ENCODE measurements at regions not wholly inside any gene's neighbourhood (a gene's known extent, or its start where the extent isn't known, plus 50 kb on each side); places are given as distances from the start of the nearest gene placed in this dataset.

DNA sequence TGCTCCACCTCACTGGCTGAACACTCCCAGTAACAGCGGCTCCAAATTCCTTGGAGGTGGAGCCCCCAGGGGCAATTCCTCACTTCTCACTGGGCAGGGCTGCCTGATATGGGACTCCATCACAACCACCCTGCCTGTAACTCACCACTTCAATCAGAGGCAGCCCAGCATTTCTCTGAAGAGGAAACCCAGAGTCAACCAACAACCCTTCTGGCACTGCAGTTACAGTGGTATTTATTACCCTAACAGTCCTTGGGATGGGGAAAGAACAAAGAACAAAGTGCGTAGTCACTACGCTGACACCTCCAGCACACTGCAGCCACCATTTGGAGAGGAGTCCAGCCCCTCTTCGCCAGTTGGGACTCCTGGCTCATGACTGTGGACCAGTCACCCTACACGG, 85.7 kb upstream of the GALNT13 start:
- Histone ChIP-seq H3K4me1 (ENCODE audit: control insufficient read depth, insufficient read depth, low read length) (no peaks in the 10 kb centered on the region), H3K9me3 (replicated peaks; ENCODE audit: control insufficient read depth, low read depth, low read length) (peaks cover 26% of the 10 kb centered on the region), H3K27ac (ENCODE audit: low read length) (no peak overlapping the region), H3K36me3 (ENCODE audit: control insufficient read depth, insufficient read depth, low read length) (no peaks in the 10 kb centered on the region), H3K4me3 (ENCODE audit: low read length) (no peak overlapping the region), H3K27me3 (ENCODE audit: control insufficient read depth, insufficient read depth, low read length) (no peaks in the 10 kb centered on the region)
- no peak for DNase-seq
- WGBS (ENCODE audit: insufficient coverage) = 71% methylated on average over 5 of the region's 5 CpGs

DNA sequence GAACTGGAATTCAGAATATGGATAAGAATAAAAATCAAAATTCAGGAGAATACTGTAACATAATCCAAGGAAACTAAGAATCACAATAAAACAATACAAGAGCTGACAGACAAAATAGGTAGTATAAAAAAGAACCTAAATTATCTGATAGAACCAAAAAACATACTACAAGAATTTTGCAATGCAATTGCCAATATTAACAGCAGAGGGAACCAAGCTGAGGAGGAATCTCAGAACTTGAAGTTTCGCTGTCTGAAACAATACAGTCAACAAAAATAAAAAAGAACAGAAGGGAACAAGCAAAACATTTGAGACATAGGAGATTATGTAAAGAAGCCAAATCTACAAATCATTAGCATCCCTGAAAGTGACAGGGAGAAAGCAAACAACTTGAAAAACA, 84.1 kb upstream of the GALNT13 start:
- no CpG with 5 or more reads among the region's 1 CpG for WGBS (ENCODE audit: insufficient coverage)
- H3K9me3 ChIP-seq (replicated peaks; ENCODE audit: control insufficient read depth, low read depth, low read length) = peaks cover 26% of the 10 kb centered on the region

DNA sequence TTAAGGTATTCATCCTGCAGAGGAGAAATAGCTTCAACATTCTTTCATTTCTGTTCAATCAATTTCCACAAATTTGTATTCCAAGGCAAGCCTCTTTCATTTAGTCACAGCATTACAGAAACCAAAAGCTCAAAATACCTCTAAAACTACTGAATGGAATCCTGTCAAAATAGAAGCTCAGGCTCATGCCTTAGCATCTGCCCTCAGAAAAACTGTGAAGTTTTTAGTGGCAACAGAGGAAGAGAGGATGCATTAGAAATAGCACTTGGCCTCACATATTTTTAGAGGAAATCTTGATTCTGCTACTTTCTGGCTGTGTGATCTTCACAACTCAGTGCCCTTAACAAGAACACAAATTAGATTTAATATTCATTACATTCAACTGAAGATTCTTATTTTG, 69.1 kb upstream of the GALNT13 start:
- H3K27me3 ChIP-seq (ENCODE audit: control insufficient read depth, insufficient read depth, low read length) = no peaks in the 10 kb centered on the region
- H3K36me3 ChIP-seq (ENCODE audit: control insufficient read depth, insufficient read depth, low read length) = no peaks in the 10 kb centered on the region
- H3K4me3 ChIP-seq (ENCODE audit: low read length) = no peak overlapping the region
- H3K4me1 ChIP-seq (ENCODE audit: control insufficient read depth, insufficient read depth, low read length) = no peaks in the 10 kb centered on the region
- no peaks in the 10 kb centered on the region for H3K9me3 ChIP-seq (replicated peaks; ENCODE audit: control insufficient read depth, low read depth, low read length)
- H3K27ac ChIP-seq (ENCODE audit: low read length) = no peak overlapping the region
- no peak for DNase-seq

More for the DNA sequence above, 84.1 kb upstream of the GALNT13 start:
- no peaks in the 10 kb centered on the region for H3K36me3 ChIP-seq (ENCODE audit: control insufficient read depth, insufficient read depth, low read length)
- no peaks in the 10 kb centered on the region for H3K27me3 ChIP-seq (ENCODE audit: control insufficient read depth, insufficient read depth, low read length)
- no peaks in the 10 kb centered on the region for H3K4me1 ChIP-seq (ENCODE audit: control insufficient read depth, insufficient read depth, low read length)
- no peak overlapping the region for H3K27ac ChIP-seq (ENCODE audit: low read length)
- no peak for DNase-seq
- no peak overlapping the region for H3K4me3 ChIP-seq (ENCODE audit: low read length)

DNA sequence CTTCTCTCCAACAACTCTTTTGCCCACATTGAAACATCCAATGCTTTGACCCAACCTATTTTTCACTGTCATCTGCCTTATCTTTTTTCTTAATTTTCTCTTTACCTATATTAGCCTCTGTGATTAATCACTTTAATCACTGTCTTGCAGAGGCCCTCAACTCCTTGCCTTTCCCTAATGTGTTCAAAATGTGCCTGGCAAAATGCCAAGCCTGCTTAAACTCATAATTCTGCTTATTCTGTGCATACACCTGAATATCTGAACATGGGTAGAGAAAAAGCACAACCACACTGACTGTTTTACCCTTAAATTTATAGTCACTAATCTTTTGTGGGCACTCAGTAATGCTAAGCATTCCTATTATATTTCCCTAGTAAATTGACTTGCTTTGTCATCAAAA, 63.0 kb upstream of the GALNT13 start:
- H3K36me3 ChIP-seq (ENCODE audit: control insufficient read depth, insufficient read depth, low read length) = no peaks in the 10 kb centered on the region
- H3K4me1 ChIP-seq (ENCODE audit: control insufficient read depth, insufficient read depth, low read length) = no peaks in the 10 kb centered on the region
- no peak overlapping the region for H3K4me3 ChIP-seq (ENCODE audit: low read length)
- H3K27ac ChIP-seq (ENCODE audit: low read length) = no peak overlapping the region
- H3K9me3 ChIP-seq (replicated peaks; ENCODE audit: control insufficient read depth, low read depth, low read length) = no peaks in the 10 kb centered on the region
- DNase-seq = peak; percentile 3
- no peaks in the 10 kb centered on the region for H3K27me3 ChIP-seq (ENCODE audit: control insufficient read depth, insufficient read depth, low read length)

DNA sequence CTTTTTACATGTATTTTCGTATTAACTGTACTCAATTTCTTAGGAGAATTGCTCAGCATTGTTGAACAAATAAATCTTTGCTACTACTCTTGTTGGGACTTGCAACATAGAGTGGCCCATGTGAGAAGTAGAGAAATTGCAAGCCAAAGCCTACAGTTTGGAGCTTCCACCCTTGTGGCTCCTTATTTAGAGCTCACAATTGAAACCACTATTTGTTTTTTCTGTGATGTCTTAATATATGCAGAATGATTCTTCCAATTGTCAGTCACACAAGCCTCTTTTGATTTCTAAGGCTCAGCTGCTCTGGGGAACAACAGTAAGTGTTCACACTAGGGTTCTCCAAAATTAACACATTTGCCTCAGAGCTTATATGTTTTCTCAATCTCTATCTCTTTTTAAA, 60.2 kb upstream of the GALNT13 start:
- WGBS (ENCODE audit: insufficient coverage) = no CpG with 5 or more reads among the region's 1 CpG
- no peak overlapping the region for H3K27ac ChIP-seq (ENCODE audit: low read length)

DNA sequence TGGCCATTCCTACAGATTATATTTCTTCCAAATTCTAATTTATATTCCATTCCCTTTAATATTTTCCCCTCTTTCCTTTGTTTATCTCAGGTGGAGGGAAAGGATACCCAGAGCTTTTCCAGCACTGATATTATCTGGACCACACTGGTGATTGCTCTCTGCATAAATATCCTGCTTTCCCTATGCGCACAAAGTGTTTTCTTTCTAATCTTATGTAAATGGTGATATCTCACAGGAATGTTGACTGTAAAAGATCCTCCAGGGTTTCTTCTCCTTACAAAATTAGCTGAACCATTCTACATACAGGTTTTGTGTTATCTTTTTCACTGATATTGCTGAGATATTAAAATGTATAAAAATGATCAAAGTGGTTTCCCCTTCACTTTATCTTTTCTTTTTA, 59.1 kb upstream of the GALNT13 start:
- H3K36me3 ChIP-seq (ENCODE audit: control insufficient read depth, insufficient read depth, low read length) = no peaks in the 10 kb centered on the region
- no peaks in the 10 kb centered on the region for H3K4me1 ChIP-seq (ENCODE audit: control insufficient read depth, insufficient read depth, low read length)
- no peak overlapping the region for H3K4me3 ChIP-seq (ENCODE audit: low read length)
- no peaks in the 10 kb centered on the region for H3K27me3 ChIP-seq (ENCODE audit: control insufficient read depth, insufficient read depth, low read length)
- no CpG with 5 or more reads among the region's 1 CpG for WGBS (ENCODE audit: insufficient coverage)
- no peaks in the 10 kb centered on the region for H3K9me3 ChIP-seq (replicated peaks; ENCODE audit: control insufficient read depth, low read depth, low read length)
- DNase-seq = no peak
- no peak overlapping the region for H3K27ac ChIP-seq (ENCODE audit: low read length)

More for the DNA sequence above, 60.2 kb upstream of the GALNT13 start:
- Histone ChIP-seq H3K9me3 (replicated peaks; ENCODE audit: control insufficient read depth, low read depth, low read length) (no peaks in the 10 kb centered on the region), H3K36me3 (ENCODE audit: control insufficient read depth, insufficient read depth, low read length) (no peaks in the 10 kb centered on the region), H3K4me1 (ENCODE audit: control insufficient read depth, insufficient read depth, low read length) (no peaks in the 10 kb centered on the region), H3K27me3 (ENCODE audit: control insufficient read depth, insufficient read depth, low read length) (no peaks in the 10 kb centered on the region), H3K4me3 (ENCODE audit: low read length) (no peak overlapping the region)
- DNase-seq = no peak

DNA sequence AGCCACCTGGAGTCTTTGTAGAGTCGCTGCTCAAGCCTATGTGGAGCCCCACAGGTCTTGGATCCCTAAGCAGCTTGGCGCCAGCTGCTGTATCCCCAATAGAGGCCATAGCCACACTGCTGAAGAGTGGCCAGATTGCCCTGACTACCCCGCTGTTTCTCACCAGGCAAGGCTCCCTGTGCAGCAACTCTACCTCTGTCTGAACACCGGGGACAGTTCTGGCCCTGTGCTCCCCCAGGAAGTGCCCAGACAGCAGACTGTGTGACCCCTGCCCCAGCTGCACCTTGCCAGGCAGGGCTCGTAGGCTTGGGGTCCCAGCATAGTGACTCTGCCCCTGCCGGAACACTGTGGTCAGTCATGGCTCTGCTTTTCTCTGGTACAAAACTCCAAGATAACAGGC, 53.5 kb upstream of the GALNT13 start:
- WGBS (ENCODE audit: insufficient coverage) = 65% methylated on average over 5 of the region's 6 CpGs
- DNase-seq = no peak
- Histone ChIP-seq H3K4me1 (ENCODE audit: control insufficient read depth, insufficient read depth, low read length) (no peaks in the 10 kb centered on the region), H3K9me3 (replicated peaks; ENCODE audit: control insufficient read depth, low read depth, low read length) (peaks cover 9% of the 10 kb centered on the region), H3K27me3 (ENCODE audit: control insufficient read depth, insufficient read depth, low read length) (no peaks in the 10 kb centered on the region), H3K27ac (ENCODE audit: low read length) (no peak overlapping the region), H3K4me3 (ENCODE audit: low read length) (no peak overlapping the region), H3K36me3 (ENCODE audit: control insufficient read depth, insufficient read depth, low read length) (no peaks in the 10 kb centered on the region)

DNA sequence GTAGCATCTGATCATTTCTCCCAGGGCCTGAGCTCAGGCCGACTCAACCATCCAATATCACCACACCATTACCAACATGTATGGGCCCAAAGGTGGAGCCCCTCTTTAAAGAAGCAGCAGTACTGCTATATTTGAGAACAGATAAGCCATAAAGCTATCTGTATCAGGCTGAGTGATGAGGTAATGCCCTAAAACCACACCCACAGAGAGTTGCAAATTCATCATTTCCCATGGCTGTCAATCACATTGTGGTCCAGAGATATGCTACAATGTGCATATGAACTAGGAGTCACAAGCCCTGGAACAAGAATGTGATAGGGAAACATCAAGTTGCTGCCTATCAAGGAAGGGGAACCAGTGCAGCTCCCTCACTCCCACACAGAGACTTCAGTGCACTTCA, 52.6 kb upstream of the GALNT13 start:
- Histone ChIP-seq H3K4me1 (ENCODE audit: control insufficient read depth, insufficient read depth, low read length) (no peaks in the 10 kb centered on the region), H3K9me3 (replicated peaks; ENCODE audit: control insufficient read depth, low read depth, low read length) (peaks cover 9% of the 10 kb centered on the region), H3K27me3 (ENCODE audit: control insufficient read depth, insufficient read depth, low read length) (no peaks in the 10 kb centered on the region), H3K36me3 (ENCODE audit: control insufficient read depth, insufficient read depth, low read length) (no peaks in the 10 kb centered on the region), H3K4me3 (ENCODE audit: low read length) (no peak overlapping the region), H3K27ac (ENCODE audit: low read length) (no peak overlapping the region)
- no peak for DNase-seq
- WGBS (ENCODE audit: insufficient coverage) = no CpG with 5 or more reads among the region's 1 CpG

DNA sequence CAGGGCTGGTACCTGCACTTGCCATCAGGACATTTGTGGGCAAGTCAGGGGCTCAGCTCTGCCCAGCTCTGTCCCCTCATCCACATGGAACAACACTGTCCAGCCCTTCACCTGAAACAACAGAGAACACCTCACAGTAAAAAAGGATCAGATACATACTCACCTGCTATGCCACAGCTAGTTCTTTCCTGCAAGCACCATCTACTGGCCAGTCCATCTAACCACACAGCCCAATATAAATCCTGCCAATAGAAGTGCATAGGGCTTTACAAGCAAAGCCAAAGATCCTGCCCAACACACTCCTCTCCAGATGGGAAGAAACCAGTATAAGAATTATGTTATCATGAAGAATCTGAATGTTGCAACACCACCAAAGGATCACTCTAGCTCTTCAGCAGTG, 52.2 kb upstream of the GALNT13 start:
- H3K36me3 ChIP-seq (ENCODE audit: control insufficient read depth, insufficient read depth, low read length) = no peaks in the 10 kb centered on the region
- H3K4me3 ChIP-seq (ENCODE audit: low read length) = no peak overlapping the region
- H3K4me1 ChIP-seq (ENCODE audit: control insufficient read depth, insufficient read depth, low read length) = no peaks in the 10 kb centered on the region
- DNase-seq = no peak
- no peak overlapping the region for H3K27ac ChIP-seq (ENCODE audit: low read length)
- no peaks in the 10 kb centered on the region for H3K27me3 ChIP-seq (ENCODE audit: control insufficient read depth, insufficient read depth, low read length)
- peaks cover 9% of the 10 kb centered on the region for H3K9me3 ChIP-seq (replicated peaks; ENCODE audit: control insufficient read depth, low read depth, low read length)
